Stimulated activated CD8-positive, alpha-beta memory T cell treated with anti-CD3 and anti-CD28 coated beads, Interleukin-7, amount 100 ng/mL, for 1 hour (primary cell): ENCODE measurements at regions not wholly inside any gene's neighbourhood (a gene's known extent, or its start where the extent isn't known, plus 50 kb on each side); places are given as distances from the start of the nearest gene placed in this dataset.
"Not testable (repeated sequence)": the region's sequence is repeated elsewhere in the genome, so short reads cannot be mapped to it uniquely, and the experiment has no call there.

Experiments used
- DNase-seq, 2 donors: peaks; one replicate each; pipeline ENCODE4 v3.0.0-alpha.2; 2020; ENCODE audit warnings: low read depth in 2 of 2

DNA sequence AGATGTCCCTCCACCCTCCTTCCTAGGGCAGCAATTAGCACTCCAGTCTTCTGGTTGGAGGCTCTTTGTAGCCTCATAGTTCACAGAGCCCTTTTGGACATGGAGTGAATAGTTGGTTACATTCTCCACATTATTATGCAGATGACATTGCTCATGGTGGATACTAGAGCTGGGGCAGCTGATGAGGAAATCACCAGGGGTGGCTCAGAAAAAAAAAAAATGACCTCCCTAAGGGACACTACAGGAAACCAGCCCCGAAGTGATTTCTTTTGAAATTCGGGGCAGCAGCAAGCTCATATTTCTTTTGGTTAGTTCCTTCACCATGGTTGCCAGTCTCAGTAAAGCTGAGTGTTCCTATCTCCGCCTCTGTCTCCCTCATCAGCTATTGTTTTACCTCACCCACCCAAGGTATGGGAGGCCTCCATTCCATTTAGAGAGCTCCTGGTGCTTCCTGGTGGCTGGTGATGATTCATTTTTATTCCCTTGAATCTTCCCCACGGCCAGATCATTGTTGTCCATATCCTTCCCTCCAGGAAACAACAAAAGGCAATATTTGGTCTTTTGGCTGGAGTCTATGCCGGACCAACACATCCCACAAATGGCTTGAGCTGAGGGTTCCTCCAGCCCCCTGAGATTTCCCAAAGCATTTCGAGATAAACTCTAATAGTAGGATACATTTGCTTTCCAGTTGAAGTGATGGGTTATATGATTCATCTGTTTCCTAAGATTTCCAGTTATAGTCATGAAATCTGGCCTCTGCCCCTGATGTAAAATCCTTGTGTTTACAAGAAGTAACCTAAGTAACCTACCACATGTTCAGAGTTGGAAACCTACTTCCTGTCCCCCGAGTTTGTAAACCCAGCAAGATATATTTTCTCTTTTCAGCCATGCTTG lies 56.2 kb upstream of the NID2 start:
- no peak for DNase-seq

- DNase-seq: not testable (repeated sequence)
Observed at GRCh38 chr14:52122163-52122562, 53.3 kb upstream of the NID2 start.

DNA sequence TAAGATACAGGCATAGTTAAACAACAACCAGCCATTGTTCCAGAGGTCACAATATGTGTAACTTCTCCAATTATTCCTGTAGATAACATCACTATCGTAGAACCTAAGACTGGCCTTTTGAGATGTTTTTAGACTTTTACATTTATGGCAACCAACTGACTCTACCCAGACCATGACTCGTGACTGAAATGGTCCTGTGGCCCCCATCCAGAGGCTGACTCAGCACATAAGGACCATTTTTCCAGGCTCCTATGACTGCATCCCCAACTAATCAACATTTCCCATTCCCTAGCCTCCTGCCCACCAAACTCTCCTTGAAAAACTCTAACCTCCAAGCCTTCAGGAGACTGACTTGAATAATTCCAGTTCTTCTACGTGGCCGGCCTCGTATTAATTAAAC lies 52.6 kb upstream of the NID2 start:
- DNase-seq: no peak

- DNase-seq: no peak
Observed at GRCh38 chr14:52119030-52119429, 50.2 kb upstream of the NID2 start.
